ENCODE measurements at regions not wholly inside any gene's neighbourhood (a gene's known extent, or its start where the extent isn't known, plus 50 kb on each side); places are given as distances from the start of the nearest gene placed in this dataset.

DNA sequence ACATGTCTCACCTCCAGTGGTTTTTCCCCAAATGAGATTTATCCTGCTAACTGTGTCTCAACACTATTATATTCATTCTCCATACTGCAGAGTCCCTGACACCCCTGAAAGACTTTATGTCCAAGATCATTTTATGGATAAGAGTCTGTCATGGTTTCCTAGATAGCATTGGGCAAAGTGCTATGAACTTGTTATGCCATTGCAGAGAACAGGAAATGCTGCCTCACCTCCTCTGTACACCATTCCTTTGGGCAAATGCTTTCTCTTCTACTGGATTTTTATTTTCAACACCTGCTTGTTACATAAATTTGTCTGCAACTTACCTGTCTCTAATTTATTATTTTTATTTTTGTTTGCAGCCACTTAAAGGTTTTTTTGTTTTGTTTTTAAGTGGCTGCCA lies 652.5 kb upstream of the FAM98A start:
- DNase-seq (ENCODE audit: low read depth), result no peak
- TF ChIP-seq, protein P1, sequence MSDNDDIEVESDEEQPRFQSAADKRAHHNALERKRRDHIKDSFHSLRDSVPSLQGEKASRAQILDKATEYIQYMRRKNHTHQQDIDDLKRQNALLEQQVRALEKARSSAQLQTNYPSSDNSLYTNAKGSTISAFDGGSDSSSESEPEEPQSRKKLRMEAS (IDR thresholded peaks at IDR 0.05; ENCODE audit: low read depth, low read length), result no peak
- no peak for TF ChIP-seq POLR2A (IDR thresholded peaks at IDR 0.05; ENCODE audit: extremely low read depth, insufficient read length)
- no peak for TF ChIP-seq MYC (IDR thresholded peaks at IDR 0.05; ENCODE audit: low read depth, low read length)
- TF ChIP-seq, protein P2, sequence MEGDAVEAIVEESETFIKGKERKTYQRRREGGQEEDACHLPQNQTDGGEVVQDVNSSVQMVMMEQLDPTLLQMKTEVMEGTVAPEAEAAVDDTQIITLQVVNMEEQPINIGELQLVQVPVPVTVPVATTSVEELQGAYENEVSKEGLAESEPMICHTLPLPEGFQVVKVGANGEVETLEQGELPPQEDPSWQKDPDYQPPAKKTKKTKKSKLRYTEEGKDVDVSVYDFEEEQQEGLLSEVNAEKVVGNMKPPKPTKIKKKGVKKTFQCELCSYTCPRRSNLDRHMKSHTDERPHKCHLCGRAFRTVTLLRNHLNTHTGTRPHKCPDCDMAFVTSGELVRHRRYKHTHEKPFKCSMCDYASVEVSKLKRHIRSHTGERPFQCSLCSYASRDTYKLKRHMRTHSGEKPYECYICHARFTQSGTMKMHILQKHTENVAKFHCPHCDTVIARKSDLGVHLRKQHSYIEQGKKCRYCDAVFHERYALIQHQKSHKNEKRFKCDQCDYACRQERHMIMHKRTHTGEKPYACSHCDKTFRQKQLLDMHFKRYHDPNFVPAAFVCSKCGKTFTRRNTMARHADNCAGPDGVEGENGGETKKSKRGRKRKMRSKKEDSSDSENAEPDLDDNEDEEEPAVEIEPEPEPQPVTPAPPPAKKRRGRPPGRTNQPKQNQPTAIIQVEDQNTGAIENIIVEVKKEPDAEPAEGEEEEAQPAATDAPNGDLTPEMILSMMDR (IDR thresholded peaks at IDR 0.05; ENCODE audit: low read depth, low read length), result no peak
- no peak overlapping the region for H3K4me3 ChIP-seq (ENCODE audit: low read depth, low read length)

DNA sequence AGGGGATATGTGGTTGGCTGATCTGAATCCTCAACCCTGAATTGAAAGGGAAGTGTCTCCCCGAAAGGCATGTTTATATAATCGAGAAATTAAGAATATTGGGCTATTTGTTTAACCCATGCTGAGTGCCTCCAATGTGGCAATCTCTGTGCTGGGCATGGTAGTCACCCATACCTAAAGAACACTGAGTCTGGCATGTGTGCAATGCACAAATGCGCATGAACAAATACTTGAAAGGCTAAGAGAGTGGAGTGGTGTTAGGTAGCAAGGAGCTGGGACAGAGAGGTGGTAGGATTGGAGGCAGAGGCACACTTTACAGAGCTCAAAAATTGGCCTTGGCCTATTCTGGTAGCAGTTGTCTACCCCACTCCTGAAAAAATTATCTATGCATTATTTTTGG lies 645.1 kb upstream of the FAM98A start:
- no peak for DNase-seq (ENCODE audit: low read depth)
- no peak overlapping the region for H3K4me3 ChIP-seq (ENCODE audit: low read depth, low read length)
- TF ChIP-seq, protein P2 (IDR thresholded peaks at IDR 0.05; ENCODE audit: low read depth, low read length), result no peak
- TF ChIP-seq MYC (IDR thresholded peaks at IDR 0.05; ENCODE audit: low read depth, low read length), result no peak
- TF ChIP-seq, protein P1 (IDR thresholded peaks at IDR 0.05; ENCODE audit: low read depth, low read length), result no peak
- TF ChIP-seq POLR2A (IDR thresholded peaks at IDR 0.05; ENCODE audit: extremely low read depth, insufficient read length), result no peak

DNA sequence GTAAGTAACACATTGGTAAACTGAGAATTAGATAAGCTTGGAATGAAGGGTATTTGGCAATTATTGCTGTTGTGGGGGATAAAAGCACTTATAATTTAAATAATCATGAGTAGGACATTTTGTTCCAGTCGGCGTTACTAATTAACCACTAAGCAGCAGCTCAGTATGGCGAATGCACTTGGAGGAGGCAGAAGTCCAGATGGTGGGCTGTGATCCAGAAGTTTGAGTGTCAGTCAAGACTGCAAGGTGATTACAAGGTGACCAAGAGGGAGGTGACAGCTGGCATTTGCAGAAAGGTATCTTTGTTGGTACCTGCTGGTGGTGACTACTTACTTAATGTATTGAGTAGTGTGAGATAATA lies 643.6 kb upstream of the FAM98A start:
- no peak overlapping the region for H3K4me3 ChIP-seq (ENCODE audit: low read depth, low read length)
- DNase-seq (ENCODE audit: low read depth), result no peak
- TF ChIP-seq, protein P1 (IDR thresholded peaks at IDR 0.05; ENCODE audit: low read depth, low read length), result no peak
- TF ChIP-seq POLR2A (IDR thresholded peaks at IDR 0.05; ENCODE audit: extremely low read depth, insufficient read length) (no peak), MYC (IDR thresholded peaks at IDR 0.05; ENCODE audit: low read depth, low read length) (no peak)
- TF ChIP-seq, protein P2 (IDR thresholded peaks at IDR 0.05; ENCODE audit: low read depth, low read length), result no peak

DNA sequence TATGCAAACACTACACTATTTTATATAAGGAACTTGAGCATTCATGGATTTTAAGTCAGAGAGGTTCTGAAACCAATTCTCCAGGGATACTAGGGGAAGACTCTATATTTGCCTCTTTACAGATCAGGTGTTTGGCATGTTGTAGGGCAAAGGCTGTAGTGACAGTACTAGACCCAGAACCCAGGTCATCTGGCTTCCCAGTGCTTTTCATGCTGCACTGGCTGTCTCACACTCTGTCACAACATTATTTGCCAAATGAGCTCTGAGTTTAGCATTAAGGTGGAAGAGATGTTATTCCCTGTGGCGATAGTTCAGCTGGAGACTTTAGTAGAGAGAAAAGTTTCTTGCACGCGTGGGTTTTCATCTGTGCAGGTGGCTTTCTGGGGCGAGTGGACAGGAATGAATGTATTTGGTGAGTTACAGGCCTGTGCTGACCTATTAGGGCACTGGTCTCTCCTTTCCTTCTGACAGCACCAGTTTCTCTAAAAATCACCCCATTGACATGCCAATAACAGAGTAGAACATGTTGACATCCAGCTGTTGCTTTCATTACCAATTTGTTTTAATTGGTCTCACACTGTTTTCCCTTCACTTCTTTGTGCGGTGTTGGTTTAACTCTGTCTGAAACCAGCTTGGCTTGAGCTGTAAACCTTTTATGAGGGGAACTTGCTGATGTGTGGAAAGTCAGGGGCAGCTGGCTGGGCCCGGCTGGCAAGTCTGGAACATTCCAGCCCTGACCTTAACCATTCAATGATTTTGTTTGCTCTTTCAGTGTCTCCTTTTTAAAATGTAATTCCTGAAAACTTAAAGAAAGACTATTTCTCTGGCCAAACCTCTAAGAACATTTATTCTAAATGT lies 643.0 kb upstream of the FAM98A start:
- TF ChIP-seq, protein P1 (IDR thresholded peaks at IDR 0.05; ENCODE audit: low read depth, low read length), result no peak
- TF ChIP-seq POLR2A (IDR thresholded peaks at IDR 0.05; ENCODE audit: extremely low read depth, insufficient read length) (no peak), MYC (IDR thresholded peaks at IDR 0.05; ENCODE audit: low read depth, low read length) (no peak)
- TF ChIP-seq, protein P2 (IDR thresholded peaks at IDR 0.05; ENCODE audit: low read depth, low read length), result no peak
- H3K4me3 ChIP-seq (ENCODE audit: low read depth, low read length), result no peak overlapping the region
- DNase-seq (ENCODE audit: low read depth), result no peak

DNA sequence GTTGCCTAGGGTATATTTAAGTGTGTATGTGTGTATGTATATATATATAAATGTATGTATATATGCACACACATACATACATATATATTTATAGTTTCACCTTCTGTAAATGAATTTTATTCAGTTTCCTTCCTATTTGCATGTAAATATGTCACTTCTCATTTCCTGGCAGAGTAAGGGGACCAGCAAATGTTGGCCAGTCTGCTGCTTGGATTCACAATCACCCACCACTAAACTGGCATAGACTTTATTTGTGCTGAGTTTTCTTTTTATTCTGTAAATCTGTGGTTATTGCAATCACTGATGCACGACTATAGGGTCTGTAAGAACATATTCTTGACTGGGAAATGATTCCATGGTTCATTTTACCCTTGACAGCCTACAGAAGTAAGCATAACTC lies 640.4 kb upstream of the FAM98A start:
- no peak for DNase-seq (ENCODE audit: low read depth)
- TF ChIP-seq POLR2A (IDR thresholded peaks at IDR 0.05; ENCODE audit: extremely low read depth, insufficient read length) (no peak), MYC (IDR thresholded peaks at IDR 0.05; ENCODE audit: low read depth, low read length) (no peak)
- no peak overlapping the region for H3K4me3 ChIP-seq (ENCODE audit: low read depth, low read length)

DNA sequence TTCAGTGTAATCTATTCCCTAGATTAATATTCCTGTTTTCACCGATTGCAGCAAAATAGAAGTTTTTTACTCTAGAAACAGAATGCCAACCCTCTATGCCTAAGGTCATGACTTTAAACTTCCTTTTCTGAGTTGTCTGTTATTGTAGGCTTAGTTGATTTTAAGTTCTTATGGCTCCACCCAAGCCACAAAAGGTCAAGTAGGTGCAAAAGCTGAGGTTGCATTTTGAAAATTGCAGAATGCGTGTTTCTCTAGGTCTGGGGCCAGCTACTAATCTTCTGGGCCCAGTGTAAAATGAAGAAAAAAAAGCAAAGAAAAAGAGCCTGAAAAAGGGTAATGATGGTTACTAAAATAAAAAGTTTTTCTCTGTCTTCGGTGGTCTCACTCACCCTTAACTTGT lies 635.7 kb upstream of the FAM98A start:
- no peak for DNase-seq (ENCODE audit: low read depth)
- H3K4me3 ChIP-seq (ENCODE audit: low read depth, low read length), result no peak overlapping the region
- no peak for TF ChIP-seq MYC (IDR thresholded peaks at IDR 0.05; ENCODE audit: low read depth, low read length)
- TF ChIP-seq, protein P1 (IDR thresholded peaks at IDR 0.05; ENCODE audit: low read depth, low read length), result no peak
- TF ChIP-seq POLR2A (IDR thresholded peaks at IDR 0.05; ENCODE audit: extremely low read depth, insufficient read length), result no peak
- TF ChIP-seq, protein P2 (IDR thresholded peaks at IDR 0.05; ENCODE audit: low read depth, low read length), result no peak
